SK-N-MC (cell line): ENCODE measurements at regions not wholly inside any gene's neighbourhood (a gene's known extent, or its start where the extent isn't known, plus 50 kb on each side); places are given as distances from the start of the nearest gene placed in this dataset.
A peak's percentile ranks its signal among the peaks of the same experiment; 100 is the strongest.

ENCODE experiments used
- DNase-seq: peaks from one replicate; pipeline ENCODE4 v3.0.0-alpha.2; 2011; ENCODE audit warnings: low read depth, low spot score
- H3K27ac ChIP-seq: fragments of 200-600 bp; sonication (generic); 2 replicates; pipeline ENCODE4 v1.5.1; 2016; ENCODE audit warnings: mixed run types
- H3K36me3 ChIP-seq: fragments of 200-600 bp; sonication (generic); 2 replicates; pipeline ENCODE4 v1.6.1; 2017; ENCODE audit warnings: antibody characterized with exemption, low read length, mixed read lengths; ENCODE audit not compliant: insufficient read depth
- H3K4me3 ChIP-seq: fragments of 200-600 bp; sonication (generic); 2 replicates; pipeline ENCODE4 v1.5.1; 2016
- H3K9ac ChIP-seq: fragments of 200-600 bp; sonication (generic); 2 replicates; pipeline ENCODE4 v1.8.0; 2017; ENCODE audit warnings: mixed run types, mixed read lengths; ENCODE audit not compliant: insufficient read length
- H3K9me3 ChIP-seq: fragments of 200-600 bp; sonication (generic); 2 replicates; pipeline ENCODE4 v1.6.1; 2017; ENCODE audit warnings: low read depth, mild to moderate bottlenecking, antibody characterized with exemption, low read length, moderate library complexity, mixed read lengths
- EZH2 ChIP-seq: fragments of 200-600 bp; sonication (generic); IDR thresholded peaks from one replicate; pipeline ENCODE4 v1.6.1; 2017; ENCODE audit warnings: antibody characterized with exemption
- FOXP2 ChIP-seq: optimal IDR thresholded peaks from 2 replicates; pipeline ENCODE3; 2011; ENCODE audit warnings: mild to moderate bottlenecking, moderate library complexity; ENCODE audit not compliant: insufficient read depth; ENCODE audit errors: extremely low read length, control extremely low read depth
- POLR2AphosphoS5 ChIP-seq: IDR thresholded peaks from 2 replicates; pipeline ENCODE4 v1.6.1; 2012; ENCODE audit warnings: mild to moderate bottlenecking, low read depth, low read length, borderline replicate concordance

DNA sequence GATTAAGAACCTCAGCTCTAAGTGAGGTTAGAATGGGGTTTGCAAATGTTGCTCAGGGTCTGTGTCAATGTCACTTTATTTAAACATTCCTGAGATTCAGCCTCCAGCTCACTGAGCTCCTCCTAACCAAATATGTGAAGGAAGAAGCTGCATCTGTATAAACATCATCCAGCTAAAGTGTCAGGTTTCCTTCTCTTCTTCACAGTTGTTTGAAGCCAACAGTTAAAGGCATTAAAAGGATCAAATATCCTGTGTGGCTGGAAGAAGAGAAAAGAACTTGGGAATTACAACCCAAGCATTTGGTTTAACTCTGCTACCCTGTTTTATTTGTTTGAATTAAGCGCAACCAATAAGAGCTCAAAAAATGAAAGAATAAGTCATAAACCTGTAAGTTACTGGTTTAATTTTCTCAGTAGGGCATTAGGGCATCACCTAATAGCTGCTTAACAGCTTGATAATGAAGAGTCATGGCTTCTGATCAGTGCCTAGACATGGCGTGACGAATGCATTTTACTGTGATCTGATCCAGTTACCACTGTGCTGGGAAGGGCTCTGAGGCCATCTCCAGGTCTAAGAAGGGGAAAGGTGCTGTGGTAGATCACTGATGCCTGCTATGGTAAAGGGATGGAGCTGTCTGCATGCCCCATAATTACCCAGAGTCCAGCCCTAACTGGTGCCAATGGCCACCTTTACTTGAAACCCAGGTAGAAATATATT, 165.7 kb upstream of the TSC22D2 start:
- Histone ChIP-seq H3K9ac (no peak overlapping the region), H3K4me3 (no peak overlapping the region), H3K9me3 (no peaks in the 10 kb centered on the region), H3K36me3 (no peaks in the 10 kb centered on the region), H3K27ac (no peak overlapping the region)
- DNase-seq, result no peak
- TF ChIP-seq EZH2, result no peak
- no peak for TF ChIP-seq POLR2AphosphoS5

DNA sequence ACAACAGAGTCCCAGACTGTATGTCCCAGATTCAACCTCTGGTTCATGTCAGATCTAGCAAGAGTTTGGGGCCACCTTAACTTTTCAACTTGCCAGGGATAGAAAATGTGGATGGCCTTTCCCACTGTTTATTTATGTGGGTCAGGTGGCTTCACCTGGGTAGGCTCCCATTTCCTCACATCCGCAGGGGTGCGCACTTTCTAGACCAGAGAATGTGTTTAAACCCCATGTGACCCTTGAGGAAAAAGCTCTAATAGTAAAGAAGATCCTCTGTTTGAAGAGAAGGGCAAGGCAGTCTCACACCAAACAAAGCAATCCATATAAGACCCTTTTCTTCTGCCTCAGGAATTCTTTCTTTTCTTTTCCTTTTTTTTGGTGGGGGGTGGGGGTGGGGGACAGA, 167.2 kb upstream of the TSC22D2 start:
- no peak for DNase-seq
- Histone ChIP-seq H3K27ac (no peak overlapping the region), H3K9me3 (no peaks in the 10 kb centered on the region), H3K36me3 (no peaks in the 10 kb centered on the region), H3K9ac (no peak overlapping the region), H3K4me3 (no peak overlapping the region)
- TF ChIP-seq EZH2, result no peak
- no peak for TF ChIP-seq POLR2AphosphoS5
- no peak for TF ChIP-seq FOXP2

DNA sequence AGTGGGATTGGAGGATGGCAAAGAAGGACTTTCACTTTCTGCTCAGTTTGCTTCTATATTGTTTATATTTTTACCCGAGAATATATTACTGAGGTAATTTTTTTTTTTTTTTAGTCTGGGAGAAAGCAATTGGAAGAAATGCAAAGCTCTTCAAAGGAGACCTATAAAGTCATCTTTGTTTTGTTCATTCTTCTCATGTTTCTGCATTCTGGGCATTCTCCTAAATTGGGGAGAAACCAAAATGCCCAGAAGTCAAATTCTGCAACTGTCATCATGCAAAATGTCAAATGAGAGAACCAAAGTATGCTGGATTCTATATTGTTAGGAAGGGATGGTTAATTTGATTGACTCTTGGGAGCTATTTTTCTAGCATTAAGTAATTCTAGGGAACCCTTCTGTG, 168.3 kb upstream of the TSC22D2 start:
- H3K9me3 ChIP-seq, result no peaks in the 10 kb centered on the region
- no peak overlapping the region for H3K27ac ChIP-seq
- TF ChIP-seq POLR2AphosphoS5 (no peak), FOXP2 (no peak), EZH2 (no peak)
- H3K36me3 ChIP-seq, result no peaks in the 10 kb centered on the region
- H3K9ac ChIP-seq, result no peak overlapping the region
- no peak for DNase-seq
- H3K4me3 ChIP-seq, result no peak overlapping the region

DNA sequence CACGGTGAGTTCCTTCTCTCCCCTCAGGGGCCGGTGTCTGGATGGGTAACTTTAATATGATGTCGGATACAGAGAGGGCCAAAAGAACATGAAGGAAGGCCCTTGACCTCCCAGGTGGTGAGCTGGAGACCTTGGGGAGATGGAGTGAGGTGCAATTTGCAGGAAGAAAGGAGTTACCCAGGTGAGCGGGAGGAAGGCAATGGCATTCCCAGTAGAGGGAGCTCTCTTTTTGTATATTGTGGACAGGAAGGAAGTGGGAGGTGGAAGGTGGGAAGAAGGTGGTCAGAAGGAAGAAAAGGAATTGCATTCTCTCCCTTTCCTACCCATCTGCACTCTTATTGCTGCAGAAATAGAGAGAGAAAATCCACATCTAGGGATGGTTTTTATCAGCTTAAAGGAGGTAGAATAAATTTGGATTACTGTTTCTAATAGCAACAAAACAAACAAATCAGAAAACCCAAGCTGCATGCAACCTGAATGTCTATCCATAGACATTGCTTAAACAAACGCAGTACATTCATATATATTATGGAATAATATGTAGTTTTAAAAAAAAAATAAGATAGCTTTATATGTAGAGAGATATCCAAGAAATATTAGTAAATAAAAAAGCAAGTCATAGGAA, 169.0 kb upstream of the TSC22D2 start:
- Histone ChIP-seq H3K36me3 (no peaks in the 10 kb centered on the region), H3K9ac (no peak overlapping the region), H3K4me3 (no peak overlapping the region), H3K9me3 (no peaks in the 10 kb centered on the region), H3K27ac (no peak overlapping the region)
- TF ChIP-seq POLR2AphosphoS5 (no peak), EZH2 (no peak), FOXP2 (no peak)
- DNase-seq, result no peak

DNA sequence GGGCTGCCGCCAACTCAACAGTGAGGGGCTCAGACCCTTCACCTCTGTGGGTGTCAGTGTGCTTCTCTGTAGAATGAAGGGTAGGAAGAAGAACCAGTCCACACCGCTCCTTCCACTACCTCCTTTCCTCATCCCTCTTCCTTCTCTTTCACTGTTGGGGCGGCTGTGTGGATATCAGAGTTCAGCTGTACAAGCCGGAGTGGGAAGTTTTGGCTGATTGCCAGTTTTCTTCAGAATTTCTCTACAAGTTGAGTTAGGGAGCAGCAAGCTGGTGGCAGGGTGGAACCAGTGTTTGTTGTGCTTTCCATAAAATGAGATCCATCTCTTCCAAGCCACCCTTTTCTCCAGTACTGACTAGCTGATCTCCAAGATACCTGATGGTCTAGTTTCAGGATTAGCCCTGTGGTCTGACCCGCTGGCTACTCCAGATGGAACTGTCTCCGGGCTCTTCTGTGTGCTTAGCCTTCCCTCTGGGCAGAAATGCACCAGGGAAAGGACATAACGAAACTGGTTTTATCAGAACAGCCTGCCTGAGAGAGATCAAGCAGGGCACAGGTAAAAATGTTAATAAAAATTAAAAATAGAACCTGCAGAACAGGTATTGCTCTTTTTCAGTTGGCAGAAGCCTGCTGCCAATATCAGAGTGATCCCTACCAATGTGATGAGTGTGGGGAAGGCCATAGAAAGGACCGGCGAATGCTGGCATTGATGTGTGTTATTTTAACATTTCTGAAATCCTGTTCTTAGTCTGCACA, 169.9 kb upstream of the TSC22D2 start:
- Histone ChIP-seq H3K9me3 (no peaks in the 10 kb centered on the region), H3K9ac (no peak overlapping the region), H3K36me3 (no peaks in the 10 kb centered on the region), H3K27ac (no peak overlapping the region), H3K4me3 (no peak overlapping the region)
- TF ChIP-seq EZH2 (no peak), POLR2AphosphoS5 (no peak), FOXP2 (no peak)
- no peak for DNase-seq

DNA sequence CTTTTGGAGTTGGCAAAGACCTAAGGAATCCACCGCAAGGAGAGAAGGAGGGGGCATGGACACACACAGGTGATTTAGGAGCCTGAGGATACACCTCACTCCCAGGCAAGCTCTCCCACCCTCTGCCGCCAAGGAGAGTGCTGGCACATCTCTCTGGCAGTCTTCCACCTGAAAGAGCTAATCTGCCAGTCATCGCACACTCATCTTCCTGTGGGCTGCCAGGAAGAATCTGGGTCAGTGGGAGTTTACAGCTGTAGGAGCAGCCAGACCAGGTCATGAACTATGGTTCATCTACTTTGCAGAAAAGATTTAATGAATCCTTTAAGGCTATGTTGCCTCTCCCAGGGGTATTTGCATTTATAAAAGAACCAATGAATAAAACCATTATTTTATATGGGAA, 170.6 kb upstream of the TSC22D2 start:
- H3K27ac ChIP-seq, result no peak overlapping the region
- no peak overlapping the region for H3K4me3 ChIP-seq
- no peak for DNase-seq
- no peaks in the 10 kb centered on the region for H3K36me3 ChIP-seq
- no peak for TF ChIP-seq EZH2
- TF ChIP-seq FOXP2, result no peak
- TF ChIP-seq POLR2AphosphoS5, result no peak
- H3K9me3 ChIP-seq, result no peaks in the 10 kb centered on the region
- no peak overlapping the region for H3K9ac ChIP-seq

DNA sequence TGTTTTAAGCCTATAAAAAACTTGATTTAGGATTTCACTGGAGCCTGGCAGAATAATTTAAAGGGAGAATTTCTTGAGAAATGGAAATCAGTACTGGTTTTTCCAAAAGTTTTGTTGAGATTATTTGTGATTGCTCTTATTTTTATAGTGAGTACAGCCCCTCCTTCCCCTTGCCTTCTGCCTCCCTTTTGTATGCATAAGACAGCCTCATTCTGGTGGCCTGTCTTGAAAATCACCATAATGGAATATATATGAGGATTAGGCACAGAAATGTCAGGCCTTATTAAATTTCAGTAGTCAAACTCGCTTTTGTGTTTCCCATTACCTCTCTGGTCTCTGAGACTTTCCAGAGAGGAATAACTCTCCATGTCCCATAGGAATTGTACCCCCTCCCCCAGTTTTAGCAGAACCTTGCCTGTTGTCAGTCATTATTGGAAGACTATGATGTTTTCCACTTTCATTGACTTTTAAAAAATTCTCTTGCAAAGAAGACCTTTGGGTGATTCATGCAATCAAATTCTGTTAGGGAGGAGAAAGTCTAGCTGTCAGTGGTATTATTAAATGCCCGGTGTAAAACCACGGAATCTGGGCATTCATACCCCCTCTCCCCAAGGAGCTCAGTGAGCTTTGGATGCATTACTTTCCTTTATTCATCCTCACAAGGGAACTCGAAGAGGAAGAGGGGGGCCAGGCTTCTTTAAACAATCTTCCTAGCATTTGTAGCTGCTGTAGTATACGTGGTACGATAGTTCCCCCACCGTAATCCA, 171.6 kb upstream of the TSC22D2 start:
- Histone ChIP-seq H3K9me3 (no peaks in the 10 kb centered on the region), H3K4me3 (no peak overlapping the region), H3K9ac (no peak overlapping the region), H3K36me3 (no peaks in the 10 kb centered on the region), H3K27ac (peak overlapping the region; percentile 25; the same call in 1 of the 2 replicates)
- DNase-seq, result no peak
- TF ChIP-seq EZH2 (no peak), FOXP2 (no peak), POLR2AphosphoS5 (no peak)

DNA sequence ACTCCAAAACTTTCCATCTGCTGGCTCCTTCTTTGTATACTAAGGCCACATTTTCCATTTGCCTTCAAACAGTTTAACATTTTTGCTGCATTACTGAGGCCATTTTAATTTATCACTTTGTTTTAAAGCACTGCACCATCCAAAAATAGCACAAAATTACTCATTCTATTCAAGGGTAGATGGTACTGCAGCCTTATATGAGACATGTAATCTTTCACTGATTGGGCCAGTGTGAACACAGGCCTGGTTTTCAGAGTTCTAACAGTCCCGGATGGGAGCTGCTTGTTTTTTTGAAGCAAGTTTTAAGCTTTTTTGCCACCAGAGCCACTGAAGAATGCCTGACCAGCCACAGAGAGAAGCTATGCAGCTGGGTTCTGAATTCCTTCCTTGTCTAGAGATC, 172.3 kb upstream of the TSC22D2 start:
- DNase-seq, result no peak
- H3K9me3 ChIP-seq, result no peaks in the 10 kb centered on the region
- peak overlapping the region; percentile 25; the same call in 1 of the 2 replicates for H3K27ac ChIP-seq
- TF ChIP-seq FOXP2 (no peak), EZH2 (no peak), POLR2AphosphoS5 (no peak)
- no peak overlapping the region for H3K4me3 ChIP-seq
- no peak overlapping the region for H3K9ac ChIP-seq
- H3K36me3 ChIP-seq, result no peaks in the 10 kb centered on the region
